ENCODE measurements at regions not wholly inside any gene's neighbourhood (a gene's known extent, or its start where the extent isn't known, plus 50 kb on each side); places are given as distances from the start of the nearest gene placed in this dataset.
"Not testable (repeated sequence)": the region's sequence is repeated elsewhere in the genome, so short reads cannot be mapped to it uniquely, and the experiment has no call there.

- DNase-seq, result peak in 1 of 2 experiments; percentile 14
Observed at GRCh38 chr16:51831595-51832367, 680.7 kb upstream of the SALL1 start.

GRCh38 chr16:51831034-51831433 is 680.0 kb upstream of the SALL1 start:
- not testable (repeated sequence) for DNase-seq

GRCh38 chr16:51825779-51826178 is 674.7 kb upstream of the SALL1 start:
- DNase-seq, result peak in 1 of 2 experiments; percentile 36

GRCh38 chr16:51822471-51822870 is 671.4 kb upstream of the SALL1 start:
- no peak for DNase-seq

GRCh38 chr16:51821527-51821926 is 670.5 kb upstream of the SALL1 start:
- DNase-seq, result no peak

GRCh38 chr16:51820176-51820575 is 669.1 kb upstream of the SALL1 start:
- no peak for DNase-seq

- DNase-seq, result peak; percentile 32 to 80
Observed at GRCh38 chr16:51818342-51818944, 667.4 kb upstream of the SALL1 start.

- DNase-seq, result no peak
Observed at GRCh38 chr16:51816929-51817328, 665.9 kb upstream of the SALL1 start.

- no peak for DNase-seq
Observed at GRCh38 chr16:51815523-51815922, 664.5 kb upstream of the SALL1 start.

- DNase-seq, result no peak
Observed at GRCh38 chr16:51814617-51815016, 663.5 kb upstream of the SALL1 start.

GRCh38 chr16:51813609-51814008 is 662.5 kb upstream of the SALL1 start:
- peak in 1 of 2 experiments; percentile 3 for DNase-seq

GRCh38 chr16:51812945-51813344 is 661.9 kb upstream of the SALL1 start:
- no peak for DNase-seq

GRCh38 chr16:51807551-51807950 is 656.5 kb upstream of the SALL1 start:
- no peak for DNase-seq

- DNase-seq, result no peak
Observed at GRCh38 chr16:51801635-51802034, 650.6 kb upstream of the SALL1 start.

GRCh38 chr16:51797669-51798259 is 646.7 kb upstream of the SALL1 start:
- no peak for DNase-seq

- no peak for DNase-seq
Observed at GRCh38 chr16:51779240-51779639, 628.2 kb upstream of the SALL1 start.

GRCh38 chr16:51773071-51773890 is 622.2 kb upstream of the SALL1 start:
- no peak for DNase-seq

- no peak for DNase-seq
Observed at GRCh38 chr16:51766739-51767138, 615.7 kb upstream of the SALL1 start.

- DNase-seq, result no peak
Observed at GRCh38 chr16:51763072-51763661, 612.1 kb upstream of the SALL1 start.

- peak in 1 of 2 experiments; percentile 77 for DNase-seq
Observed at GRCh38 chr16:51762081-51762996, 611.3 kb upstream of the SALL1 start.

- no peak for DNase-seq
Observed at GRCh38 chr16:51761001-51761400, 609.9 kb upstream of the SALL1 start.

GRCh38 chr16:51759999-51760398 is 608.9 kb upstream of the SALL1 start:
- DNase-seq, result no peak

Data from NCI-H526 (cell line).